Liver (tissue), 8 donors: ENCODE measurements at regions not wholly inside any gene's neighbourhood (a gene's known extent, or its start where the extent isn't known, plus 50 kb on each side); places are given as distances from the start of the nearest gene placed in this dataset.

Experiments used
- DNase-seq: peaks from one replicate; pipeline ENCODE4 v3.0.0-alpha.2; 2017; ENCODE audit warnings: low spot score
- H3K27ac ChIP-seq, 2 donors: one replicate each; pipeline ENCODE4 v1.7.0; 2013; ENCODE audit warnings: inconsistent platforms in 2 of 2, low read length in 2 of 2, control low read depth in 1 of 2, low read depth in 1 of 2, mild to moderate bottlenecking in 1 of 2
- H3K27me3 ChIP-seq, 4 donors: one replicate each; pipeline versions ENCODE4 v1.6.1 to v1.7.0; 2013; ENCODE audit warnings: low read length in 3 of 4, inconsistent platforms in 1 of 4, mild to moderate bottlenecking in 1 of 4, moderate library complexity in 1 of 4; ENCODE audit not compliant: control insufficient read depth in 4 of 4, insufficient read depth in 4 of 4
- H3K36me3 ChIP-seq, 4 donors: one replicate each; pipeline versions ENCODE4 v1.6.1 to v1.7.0; 2013; ENCODE audit warnings: low read length in 3 of 4, mild to moderate bottlenecking in 3 of 4, low read depth in 1 of 4, moderate library complexity in 1 of 4; ENCODE audit not compliant: control insufficient read depth in 4 of 4, insufficient read depth in 3 of 4
- H3K4me1 ChIP-seq, 4 donors: one replicate each; pipeline versions ENCODE4 v1.6.1 to v1.7.0; 2013; ENCODE audit warnings: low read length in 3 of 4, mild to moderate bottlenecking in 3 of 4, moderate library complexity in 1 of 4; ENCODE audit not compliant: control insufficient read depth in 4 of 4, insufficient read depth in 4 of 4
- H3K4me3 ChIP-seq, 3 donors: one replicate each; pipeline versions ENCODE4 v1.6.1 to v1.7.0; 2013; ENCODE audit warnings: low read length in 3 of 3, control low read depth in 1 of 3, low read depth in 1 of 3, mild to moderate bottlenecking in 1 of 3
- H3K9ac ChIP-seq, 2 donors: one replicate each; pipeline ENCODE4 v1.7.0; 2013; ENCODE audit warnings: low read length in 2 of 2, mild to moderate bottlenecking in 2 of 2, moderate library complexity in 2 of 2, control low read depth in 1 of 2, low read depth in 1 of 2
- H3K9me3 ChIP-seq, 4 donors: one replicate each; pipeline versions ENCODE4 v1.6.1 to v1.7.0; 2013; ENCODE audit warnings: low read length in 3 of 4; ENCODE audit not compliant: control insufficient read depth in 4 of 4
- EGR1 ChIP-seq, 2 donors: IDR thresholded peaks; 2 replicates each; pipeline ENCODE4 v1.6.1; 2016 to 2018; ENCODE audit warnings: antibody characterized with exemption in 2 of 2, low read depth in 2 of 2
- FOXA1 ChIP-seq: IDR thresholded peaks from 2 replicates; pipeline ENCODE4 v1.6.1; 2016; ENCODE audit warnings: antibody characterized with exemption
- FOXA2 ChIP-seq: IDR thresholded peaks from 2 replicates; pipeline ENCODE4 v1.6.1; 2016; ENCODE audit warnings: antibody characterized with exemption
- GABPA ChIP-seq, 2 donors: IDR thresholded peaks in 1 of 2; conservative IDR thresholded peaks in 1 of 2; 2 replicates each; pipeline ENCODE4 v1.6.1; 2016; ENCODE audit warnings: antibody characterized with exemption in 2 of 2, mild to moderate bottlenecking in 1 of 2, moderate library complexity in 1 of 2
- HNF4G ChIP-seq: IDR thresholded peaks from 2 replicates; pipeline ENCODE4 v1.6.1; 2016; ENCODE audit warnings: antibody characterized with exemption
- JUND ChIP-seq, 2 donors: IDR thresholded peaks; 2 replicates each; pipeline ENCODE4 v1.6.1; 2016; ENCODE audit warnings: antibody characterized with exemption in 2 of 2
- NR2F2 ChIP-seq: IDR thresholded peaks from 2 replicates; pipeline ENCODE4 v1.6.1; 2016; ENCODE audit warnings: antibody characterized with exemption
- RXRA ChIP-seq, 2 donors: IDR thresholded peaks; 2 replicates each; pipeline ENCODE4 v1.6.1; 2017 to 2018; ENCODE audit warnings: antibody characterized with exemption in 2 of 2, mild to moderate bottlenecking in 1 of 2
- SP1 ChIP-seq: IDR thresholded peaks from 2 replicates; pipeline ENCODE4 v1.6.1; 2018; ENCODE audit warnings: antibody characterized with exemption, mild to moderate bottlenecking
- WGBS: extraction: QIAGEN DNeasy Blood & Tissue Kit; methylation state at CpG from one replicate; pipeline ENCODE4 v1.1.7; 2013; 5-methylcytosine and 5-hydroxymethylcytosine counted together
- TF ChIP-seq, protein P1 (sequence below): IDR thresholded peaks from 2 replicates; pipeline ENCODE4 v1.6.1; 2016; ENCODE audit warnings: antibody characterized with exemption, mild to moderate bottlenecking
- TF ChIP-seq, protein P2 (sequence below): IDR thresholded peaks from 2 replicates; pipeline ENCODE4 v1.6.1; 2016; ENCODE audit warnings: antibody characterized with exemption
- TF ChIP-seq, protein P3 (sequence below): fragments of 150-350 bp; IDR thresholded peaks from 2 replicates; pipeline ENCODE4 v1.5.1; 2017; ENCODE audit warnings: improper control_type of control experiment, low read depth, low read length; ENCODE audit not compliant: missing input control
- TF ChIP-seq, protein P4 (sequence below): IDR thresholded peaks from 2 replicates; pipeline ENCODE4 v1.6.1; 2016; ENCODE audit warnings: antibody characterized with exemption
- donor health status: healthy.
- donor health status: healthy.
- donor health status: healthy.
- donor health status: healthy.
- donor health status: healthy.

DNA sequence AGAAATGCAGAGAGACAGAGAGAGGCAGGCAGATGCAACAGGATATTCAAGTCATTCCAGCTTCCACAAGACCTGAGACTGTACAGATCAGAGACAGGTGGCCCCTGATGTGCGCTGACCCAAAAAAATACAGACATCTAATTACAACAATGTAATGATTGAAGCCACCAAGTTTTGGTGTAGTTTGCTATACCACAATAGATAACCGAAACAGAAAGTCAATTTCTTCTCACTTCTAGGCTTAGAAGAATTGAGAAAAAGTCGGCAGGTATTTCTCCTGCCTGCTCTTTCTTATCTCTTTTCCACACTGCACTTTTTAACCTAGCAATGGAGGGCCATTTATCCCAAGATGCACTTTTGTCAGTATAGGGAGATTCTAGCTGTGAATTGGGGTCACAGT lies 949.2 kb downstream of the CDH11 start (continued):
- TF ChIP-seq, protein P1, sequence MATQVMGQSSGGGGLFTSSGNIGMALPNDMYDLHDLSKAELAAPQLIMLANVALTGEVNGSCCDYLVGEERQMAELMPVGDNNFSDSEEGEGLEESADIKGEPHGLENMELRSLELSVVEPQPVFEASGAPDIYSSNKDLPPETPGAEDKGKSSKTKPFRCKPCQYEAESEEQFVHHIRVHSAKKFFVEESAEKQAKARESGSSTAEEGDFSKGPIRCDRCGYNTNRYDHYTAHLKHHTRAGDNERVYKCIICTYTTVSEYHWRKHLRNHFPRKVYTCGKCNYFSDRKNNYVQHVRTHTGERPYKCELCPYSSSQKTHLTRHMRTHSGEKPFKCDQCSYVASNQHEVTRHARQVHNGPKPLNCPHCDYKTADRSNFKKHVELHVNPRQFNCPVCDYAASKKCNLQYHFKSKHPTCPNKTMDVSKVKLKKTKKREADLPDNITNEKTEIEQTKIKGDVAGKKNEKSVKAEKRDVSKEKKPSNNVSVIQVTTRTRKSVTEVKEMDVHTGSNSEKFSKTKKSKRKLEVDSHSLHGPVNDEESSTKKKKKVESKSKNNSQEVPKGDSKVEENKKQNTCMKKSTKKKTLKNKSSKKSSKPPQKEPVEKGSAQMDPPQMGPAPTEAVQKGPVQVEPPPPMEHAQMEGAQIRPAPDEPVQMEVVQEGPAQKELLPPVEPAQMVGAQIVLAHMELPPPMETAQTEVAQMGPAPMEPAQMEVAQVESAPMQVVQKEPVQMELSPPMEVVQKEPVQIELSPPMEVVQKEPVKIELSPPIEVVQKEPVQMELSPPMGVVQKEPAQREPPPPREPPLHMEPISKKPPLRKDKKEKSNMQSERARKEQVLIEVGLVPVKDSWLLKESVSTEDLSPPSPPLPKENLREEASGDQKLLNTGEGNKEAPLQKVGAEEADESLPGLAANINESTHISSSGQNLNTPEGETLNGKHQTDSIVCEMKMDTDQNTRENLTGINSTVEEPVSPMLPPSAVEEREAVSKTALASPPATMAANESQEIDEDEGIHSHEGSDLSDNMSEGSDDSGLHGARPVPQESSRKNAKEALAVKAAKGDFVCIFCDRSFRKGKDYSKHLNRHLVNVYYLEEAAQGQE, result no peak

DNA sequence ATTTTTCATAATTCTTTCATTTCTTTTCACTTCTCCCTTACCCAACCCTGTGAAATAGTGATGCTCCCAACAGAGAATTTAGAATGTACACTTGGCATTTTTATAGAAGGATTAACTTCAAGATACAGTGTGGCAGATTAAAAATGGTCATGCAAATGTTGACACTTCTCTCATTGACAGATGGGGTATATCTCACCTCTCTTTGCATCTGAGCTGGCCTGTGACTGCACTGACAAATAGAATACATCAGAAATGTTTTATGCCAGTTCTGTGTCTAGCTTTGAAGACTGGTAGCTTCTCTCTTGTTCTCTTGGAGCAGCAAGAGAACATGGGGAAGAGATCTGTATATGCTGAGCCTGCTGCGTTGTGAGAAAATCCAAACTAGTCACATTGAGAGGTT lies 949.6 kb downstream of the CDH11 start:
- Histone ChIP-seq H3K27ac (no peak overlapping the region), H3K9me3 (no peaks in the 10 kb centered on the region), H3K36me3 (no peaks in the 10 kb centered on the region), H3K9ac (no peak overlapping the region), H3K4me3 (no peak overlapping the region), H3K4me1 (no peaks in the 10 kb centered on the region), H3K27me3 (no peaks in the 10 kb centered on the region)
- WGBS, result 84% methylated on average over 1 of the region's 1 CpG
- TF ChIP-seq, protein P2, sequence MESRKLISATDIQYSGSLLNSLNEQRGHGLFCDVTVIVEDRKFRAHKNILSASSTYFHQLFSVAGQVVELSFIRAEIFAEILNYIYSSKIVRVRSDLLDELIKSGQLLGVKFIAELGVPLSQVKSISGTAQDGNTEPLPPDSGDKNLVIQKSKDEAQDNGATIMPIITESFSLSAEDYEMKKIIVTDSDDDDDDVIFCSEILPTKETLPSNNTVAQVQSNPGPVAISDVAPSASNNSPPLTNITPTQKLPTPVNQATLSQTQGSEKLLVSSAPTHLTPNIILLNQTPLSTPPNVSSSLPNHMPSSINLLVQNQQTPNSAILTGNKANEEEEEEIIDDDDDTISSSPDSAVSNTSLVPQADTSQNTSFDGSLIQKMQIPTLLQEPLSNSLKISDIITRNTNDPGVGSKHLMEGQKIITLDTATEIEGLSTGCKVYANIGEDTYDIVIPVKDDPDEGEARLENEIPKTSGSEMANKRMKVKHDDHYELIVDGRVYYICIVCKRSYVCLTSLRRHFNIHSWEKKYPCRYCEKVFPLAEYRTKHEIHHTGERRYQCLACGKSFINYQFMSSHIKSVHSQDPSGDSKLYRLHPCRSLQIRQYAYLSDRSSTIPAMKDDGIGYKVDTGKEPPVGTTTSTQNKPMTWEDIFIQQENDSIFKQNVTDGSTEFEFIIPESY, result no peak
- TF ChIP-seq RXRA (IDR thresholded peaks at IDR 0.05) (no peak), JUND (IDR thresholded peaks at IDR 0.05) (no peak), FOXA2 (no peak), NR2F2 (no peak), GABPA (IDR thresholded peaks at IDR 0.05 in 1 of 2, conservative IDR thresholded peaks at IDR 0.05 in 1 of 2) (no peak), EGR1 (IDR thresholded peaks at IDR 0.05; ENCODE audit: low read depth in 2 of 2) (no peak), HNF4G (no peak), FOXA1 (no peak), SP1 (no peak)
- TF ChIP-seq, protein P3, sequence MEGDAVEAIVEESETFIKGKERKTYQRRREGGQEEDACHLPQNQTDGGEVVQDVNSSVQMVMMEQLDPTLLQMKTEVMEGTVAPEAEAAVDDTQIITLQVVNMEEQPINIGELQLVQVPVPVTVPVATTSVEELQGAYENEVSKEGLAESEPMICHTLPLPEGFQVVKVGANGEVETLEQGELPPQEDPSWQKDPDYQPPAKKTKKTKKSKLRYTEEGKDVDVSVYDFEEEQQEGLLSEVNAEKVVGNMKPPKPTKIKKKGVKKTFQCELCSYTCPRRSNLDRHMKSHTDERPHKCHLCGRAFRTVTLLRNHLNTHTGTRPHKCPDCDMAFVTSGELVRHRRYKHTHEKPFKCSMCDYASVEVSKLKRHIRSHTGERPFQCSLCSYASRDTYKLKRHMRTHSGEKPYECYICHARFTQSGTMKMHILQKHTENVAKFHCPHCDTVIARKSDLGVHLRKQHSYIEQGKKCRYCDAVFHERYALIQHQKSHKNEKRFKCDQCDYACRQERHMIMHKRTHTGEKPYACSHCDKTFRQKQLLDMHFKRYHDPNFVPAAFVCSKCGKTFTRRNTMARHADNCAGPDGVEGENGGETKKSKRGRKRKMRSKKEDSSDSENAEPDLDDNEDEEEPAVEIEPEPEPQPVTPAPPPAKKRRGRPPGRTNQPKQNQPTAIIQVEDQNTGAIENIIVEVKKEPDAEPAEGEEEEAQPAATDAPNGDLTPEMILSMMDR, result no peak
- TF ChIP-seq, protein P4, sequence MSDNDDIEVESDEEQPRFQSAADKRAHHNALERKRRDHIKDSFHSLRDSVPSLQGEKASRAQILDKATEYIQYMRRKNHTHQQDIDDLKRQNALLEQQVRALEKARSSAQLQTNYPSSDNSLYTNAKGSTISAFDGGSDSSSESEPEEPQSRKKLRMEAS, result no peak
- TF ChIP-seq, protein P1, result no peak
- DNase-seq, result no peak
